ENCODE measurements at regions not wholly inside any gene's neighbourhood (a gene's known extent, or its start where the extent isn't known, plus 50 kb on each side); places are given as distances from the start of the nearest gene placed in this dataset.

DNA sequence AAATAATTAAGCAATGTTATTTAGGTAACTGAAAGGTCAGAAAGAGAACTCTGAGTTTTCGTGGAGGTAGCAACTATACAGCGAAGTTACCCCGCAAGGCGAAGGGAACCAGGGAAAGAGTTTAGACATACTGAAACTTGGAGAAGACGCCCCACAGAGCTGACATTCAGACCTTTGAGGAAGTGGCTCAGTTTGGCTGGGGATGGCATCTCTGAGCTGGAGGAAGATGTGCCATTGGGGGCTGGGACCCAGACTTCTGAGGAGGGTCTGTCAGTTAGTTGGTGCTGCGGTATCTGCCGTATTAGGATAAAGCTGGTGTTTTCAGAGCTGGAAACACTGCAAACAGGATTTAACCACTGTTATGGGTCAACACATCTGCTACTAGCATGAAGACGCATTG is 156.6 kb downstream of the ANKRD50 start:
- H3K4me3 ChIP-seq (ENCODE audit: low read depth, low read length) = no peak overlapping the region
- no peak for DNase-seq (ENCODE audit: low read depth)
- TF ChIP-seq, protein P1, sequence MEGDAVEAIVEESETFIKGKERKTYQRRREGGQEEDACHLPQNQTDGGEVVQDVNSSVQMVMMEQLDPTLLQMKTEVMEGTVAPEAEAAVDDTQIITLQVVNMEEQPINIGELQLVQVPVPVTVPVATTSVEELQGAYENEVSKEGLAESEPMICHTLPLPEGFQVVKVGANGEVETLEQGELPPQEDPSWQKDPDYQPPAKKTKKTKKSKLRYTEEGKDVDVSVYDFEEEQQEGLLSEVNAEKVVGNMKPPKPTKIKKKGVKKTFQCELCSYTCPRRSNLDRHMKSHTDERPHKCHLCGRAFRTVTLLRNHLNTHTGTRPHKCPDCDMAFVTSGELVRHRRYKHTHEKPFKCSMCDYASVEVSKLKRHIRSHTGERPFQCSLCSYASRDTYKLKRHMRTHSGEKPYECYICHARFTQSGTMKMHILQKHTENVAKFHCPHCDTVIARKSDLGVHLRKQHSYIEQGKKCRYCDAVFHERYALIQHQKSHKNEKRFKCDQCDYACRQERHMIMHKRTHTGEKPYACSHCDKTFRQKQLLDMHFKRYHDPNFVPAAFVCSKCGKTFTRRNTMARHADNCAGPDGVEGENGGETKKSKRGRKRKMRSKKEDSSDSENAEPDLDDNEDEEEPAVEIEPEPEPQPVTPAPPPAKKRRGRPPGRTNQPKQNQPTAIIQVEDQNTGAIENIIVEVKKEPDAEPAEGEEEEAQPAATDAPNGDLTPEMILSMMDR (IDR thresholded peaks at IDR 0.05; ENCODE audit: insufficient read depth, low read length, poor library complexity, severe bottlenecking) = no peak
- no peaks in the 10 kb centered on the region for H3K36me3 ChIP-seq (ENCODE audit: control insufficient read depth, insufficient read depth, low read length)
- H3K27me3 ChIP-seq (ENCODE audit: control insufficient read depth, insufficient read depth, low read length) = no peaks in the 10 kb centered on the region

DNA sequence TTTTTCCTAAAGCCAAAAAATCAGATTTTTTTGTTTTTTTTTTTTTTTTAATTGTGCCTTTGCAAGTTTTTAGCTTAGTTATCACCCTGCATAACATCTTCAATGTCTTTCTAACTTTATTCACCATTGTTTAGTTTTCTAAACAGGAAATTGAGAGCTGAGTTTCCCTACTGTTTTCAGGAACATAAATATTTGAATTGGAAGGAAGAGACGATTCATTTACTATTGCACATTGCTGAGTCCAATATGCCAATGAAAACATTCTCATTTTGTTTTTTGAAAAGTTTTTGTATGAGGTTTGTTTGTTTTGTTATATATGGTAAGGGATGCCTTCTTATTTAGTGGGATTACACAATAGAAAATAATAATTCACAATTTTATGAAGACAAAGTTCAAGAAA is 148.4 kb downstream of the ANKRD50 start:
- Histone ChIP-seq H3K36me3 (ENCODE audit: control insufficient read depth, insufficient read depth, low read length) (no peaks in the 10 kb centered on the region), H3K27me3 (ENCODE audit: control insufficient read depth, insufficient read depth, low read length) (no peaks in the 10 kb centered on the region), H3K4me3 (ENCODE audit: low read depth, low read length) (no peak overlapping the region)
- DNase-seq (ENCODE audit: low read depth) = no peak
- TF ChIP-seq, protein P1 (IDR thresholded peaks at IDR 0.05; ENCODE audit: insufficient read depth, low read length, poor library complexity, severe bottlenecking) = no peak

DNA sequence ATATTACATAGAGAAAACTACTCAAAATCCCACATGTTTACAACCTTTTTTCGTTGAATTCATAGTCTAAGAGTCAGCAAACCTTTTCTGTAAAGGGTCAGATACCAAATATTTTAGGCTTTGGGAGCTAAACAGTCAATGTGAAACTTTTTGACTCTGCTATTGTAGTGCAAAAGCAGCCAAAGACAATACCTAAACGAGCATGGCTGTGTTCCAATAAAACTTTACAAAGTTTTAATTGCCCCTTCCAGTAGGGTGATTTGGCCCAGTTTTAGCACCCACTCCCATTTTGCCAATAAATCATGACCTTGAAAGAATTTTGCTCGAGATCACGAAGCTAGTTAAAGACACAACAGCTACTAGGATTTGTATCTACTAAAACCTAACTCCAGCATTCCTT is 147.2 kb downstream of the ANKRD50 start:
- H3K4me3 ChIP-seq (ENCODE audit: low read depth, low read length) = no peak overlapping the region
- no peaks in the 10 kb centered on the region for H3K36me3 ChIP-seq (ENCODE audit: control insufficient read depth, insufficient read depth, low read length)
- TF ChIP-seq, protein P1 (IDR thresholded peaks at IDR 0.05; ENCODE audit: insufficient read depth, low read length, poor library complexity, severe bottlenecking) = no peak
- H3K27me3 ChIP-seq (ENCODE audit: control insufficient read depth, insufficient read depth, low read length) = no peaks in the 10 kb centered on the region
- no peak for DNase-seq (ENCODE audit: low read depth)

DNA sequence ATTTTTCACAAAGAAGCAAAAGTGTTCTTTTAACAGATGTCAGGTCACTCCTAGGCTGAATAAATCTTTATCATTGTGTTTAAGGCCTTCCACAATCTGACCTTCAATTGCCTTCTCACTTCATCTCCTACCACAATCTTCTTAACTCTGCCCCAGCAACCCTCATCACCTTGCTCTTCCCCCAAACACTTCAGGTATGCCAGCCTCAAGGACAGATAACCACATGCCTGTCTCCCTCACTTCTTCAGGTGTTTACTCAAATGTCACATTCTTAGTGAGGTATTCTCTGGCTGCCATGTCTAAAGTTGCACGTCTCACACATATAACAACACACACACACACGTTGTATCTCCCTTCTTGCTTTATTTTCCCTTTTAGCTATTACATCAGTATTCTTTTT is 146.5 kb downstream of the ANKRD50 start:
- TF ChIP-seq, protein P1 (IDR thresholded peaks at IDR 0.05; ENCODE audit: insufficient read depth, low read length, poor library complexity, severe bottlenecking) = no peak
- no peaks in the 10 kb centered on the region for H3K27me3 ChIP-seq (ENCODE audit: control insufficient read depth, insufficient read depth, low read length)
- H3K36me3 ChIP-seq (ENCODE audit: control insufficient read depth, insufficient read depth, low read length) = no peaks in the 10 kb centered on the region
- no peak for DNase-seq (ENCODE audit: low read depth)
- no peak overlapping the region for H3K4me3 ChIP-seq (ENCODE audit: low read depth, low read length)

DNA sequence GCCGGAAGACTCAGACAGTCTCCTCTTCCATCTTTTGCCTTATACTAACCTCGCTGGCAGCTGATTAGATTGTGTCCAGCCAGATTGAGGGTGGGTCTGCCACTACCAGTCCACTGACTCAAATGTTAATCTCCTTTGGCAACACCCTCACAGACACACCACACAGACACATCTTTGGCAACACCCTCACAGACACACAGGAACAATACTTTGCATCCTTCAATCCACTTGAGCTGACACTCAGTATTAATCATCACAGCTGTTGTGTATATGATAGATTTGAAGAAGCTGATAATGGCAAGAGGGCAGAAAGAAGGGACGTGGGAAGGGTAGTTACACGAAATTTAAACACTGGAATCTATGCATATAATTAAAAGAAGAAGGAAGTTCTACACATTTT is 139.5 kb downstream of the ANKRD50 start:
- no peaks in the 10 kb centered on the region for H3K27me3 ChIP-seq (ENCODE audit: control insufficient read depth, insufficient read depth, low read length)
- H3K36me3 ChIP-seq (ENCODE audit: control insufficient read depth, insufficient read depth, low read length) = no peaks in the 10 kb centered on the region
- H3K4me3 ChIP-seq (ENCODE audit: low read depth, low read length) = no peak overlapping the region
- TF ChIP-seq, protein P1 (IDR thresholded peaks at IDR 0.05; ENCODE audit: insufficient read depth, low read length, poor library complexity, severe bottlenecking) = no peak
- no peak for DNase-seq (ENCODE audit: low read depth)

DNA sequence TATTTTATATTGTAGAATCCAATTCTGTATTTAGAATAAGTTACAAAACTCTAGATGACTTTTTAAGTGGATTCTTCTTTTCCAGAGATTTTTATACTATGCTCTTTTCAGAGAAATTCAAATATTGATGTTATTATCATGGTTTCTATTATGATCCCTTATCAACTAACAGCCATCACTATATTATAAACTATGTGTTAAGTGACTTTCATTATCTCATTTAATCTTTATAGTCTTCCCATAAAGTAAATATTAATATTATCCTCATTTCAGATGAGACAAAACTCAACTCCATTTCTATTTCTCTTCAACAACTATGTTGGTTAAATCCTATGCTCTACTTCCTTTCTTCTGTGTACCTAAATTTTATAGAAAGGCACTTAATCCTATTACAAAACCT is 132.6 kb downstream of the ANKRD50 start:
- DNase-seq (ENCODE audit: low read depth) = no peak
- no peaks in the 10 kb centered on the region for H3K36me3 ChIP-seq (ENCODE audit: control insufficient read depth, insufficient read depth, low read length)
- TF ChIP-seq, protein P1 (IDR thresholded peaks at IDR 0.05; ENCODE audit: insufficient read depth, low read length, poor library complexity, severe bottlenecking) = no peak

More for the DNA sequence above, 132.6 kb downstream of the ANKRD50 start:
- Histone ChIP-seq H3K27me3 (ENCODE audit: control insufficient read depth, insufficient read depth, low read length) (no peaks in the 10 kb centered on the region), H3K4me3 (ENCODE audit: low read depth, low read length) (no peak overlapping the region)
